ENCODE measurements at regions not wholly inside any gene's neighbourhood (a gene's known extent, or its start where the extent isn't known, plus 50 kb on each side); places are given as distances from the start of the nearest gene placed in this dataset.

DNA sequence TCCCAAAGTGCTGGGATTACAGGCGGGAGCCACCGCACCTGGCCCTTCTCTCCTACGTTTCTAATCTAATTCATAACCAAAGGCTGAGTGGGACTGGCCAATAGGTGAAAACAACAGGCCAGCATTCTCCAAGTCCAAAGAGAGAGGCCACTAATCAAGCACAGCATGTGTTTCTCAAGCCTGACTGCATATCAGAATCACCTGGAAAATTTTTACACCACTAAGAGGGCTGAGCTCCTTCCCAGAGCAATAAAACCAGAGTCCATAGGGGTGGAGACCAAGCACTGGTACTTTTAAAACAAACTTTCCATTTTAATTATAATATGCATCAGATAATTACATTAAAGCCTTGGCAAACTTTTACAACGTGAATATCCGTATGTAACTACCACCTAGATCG lies 254.4 kb downstream of the OPA1 start (continued):
- TF ChIP-seq, protein P1, sequence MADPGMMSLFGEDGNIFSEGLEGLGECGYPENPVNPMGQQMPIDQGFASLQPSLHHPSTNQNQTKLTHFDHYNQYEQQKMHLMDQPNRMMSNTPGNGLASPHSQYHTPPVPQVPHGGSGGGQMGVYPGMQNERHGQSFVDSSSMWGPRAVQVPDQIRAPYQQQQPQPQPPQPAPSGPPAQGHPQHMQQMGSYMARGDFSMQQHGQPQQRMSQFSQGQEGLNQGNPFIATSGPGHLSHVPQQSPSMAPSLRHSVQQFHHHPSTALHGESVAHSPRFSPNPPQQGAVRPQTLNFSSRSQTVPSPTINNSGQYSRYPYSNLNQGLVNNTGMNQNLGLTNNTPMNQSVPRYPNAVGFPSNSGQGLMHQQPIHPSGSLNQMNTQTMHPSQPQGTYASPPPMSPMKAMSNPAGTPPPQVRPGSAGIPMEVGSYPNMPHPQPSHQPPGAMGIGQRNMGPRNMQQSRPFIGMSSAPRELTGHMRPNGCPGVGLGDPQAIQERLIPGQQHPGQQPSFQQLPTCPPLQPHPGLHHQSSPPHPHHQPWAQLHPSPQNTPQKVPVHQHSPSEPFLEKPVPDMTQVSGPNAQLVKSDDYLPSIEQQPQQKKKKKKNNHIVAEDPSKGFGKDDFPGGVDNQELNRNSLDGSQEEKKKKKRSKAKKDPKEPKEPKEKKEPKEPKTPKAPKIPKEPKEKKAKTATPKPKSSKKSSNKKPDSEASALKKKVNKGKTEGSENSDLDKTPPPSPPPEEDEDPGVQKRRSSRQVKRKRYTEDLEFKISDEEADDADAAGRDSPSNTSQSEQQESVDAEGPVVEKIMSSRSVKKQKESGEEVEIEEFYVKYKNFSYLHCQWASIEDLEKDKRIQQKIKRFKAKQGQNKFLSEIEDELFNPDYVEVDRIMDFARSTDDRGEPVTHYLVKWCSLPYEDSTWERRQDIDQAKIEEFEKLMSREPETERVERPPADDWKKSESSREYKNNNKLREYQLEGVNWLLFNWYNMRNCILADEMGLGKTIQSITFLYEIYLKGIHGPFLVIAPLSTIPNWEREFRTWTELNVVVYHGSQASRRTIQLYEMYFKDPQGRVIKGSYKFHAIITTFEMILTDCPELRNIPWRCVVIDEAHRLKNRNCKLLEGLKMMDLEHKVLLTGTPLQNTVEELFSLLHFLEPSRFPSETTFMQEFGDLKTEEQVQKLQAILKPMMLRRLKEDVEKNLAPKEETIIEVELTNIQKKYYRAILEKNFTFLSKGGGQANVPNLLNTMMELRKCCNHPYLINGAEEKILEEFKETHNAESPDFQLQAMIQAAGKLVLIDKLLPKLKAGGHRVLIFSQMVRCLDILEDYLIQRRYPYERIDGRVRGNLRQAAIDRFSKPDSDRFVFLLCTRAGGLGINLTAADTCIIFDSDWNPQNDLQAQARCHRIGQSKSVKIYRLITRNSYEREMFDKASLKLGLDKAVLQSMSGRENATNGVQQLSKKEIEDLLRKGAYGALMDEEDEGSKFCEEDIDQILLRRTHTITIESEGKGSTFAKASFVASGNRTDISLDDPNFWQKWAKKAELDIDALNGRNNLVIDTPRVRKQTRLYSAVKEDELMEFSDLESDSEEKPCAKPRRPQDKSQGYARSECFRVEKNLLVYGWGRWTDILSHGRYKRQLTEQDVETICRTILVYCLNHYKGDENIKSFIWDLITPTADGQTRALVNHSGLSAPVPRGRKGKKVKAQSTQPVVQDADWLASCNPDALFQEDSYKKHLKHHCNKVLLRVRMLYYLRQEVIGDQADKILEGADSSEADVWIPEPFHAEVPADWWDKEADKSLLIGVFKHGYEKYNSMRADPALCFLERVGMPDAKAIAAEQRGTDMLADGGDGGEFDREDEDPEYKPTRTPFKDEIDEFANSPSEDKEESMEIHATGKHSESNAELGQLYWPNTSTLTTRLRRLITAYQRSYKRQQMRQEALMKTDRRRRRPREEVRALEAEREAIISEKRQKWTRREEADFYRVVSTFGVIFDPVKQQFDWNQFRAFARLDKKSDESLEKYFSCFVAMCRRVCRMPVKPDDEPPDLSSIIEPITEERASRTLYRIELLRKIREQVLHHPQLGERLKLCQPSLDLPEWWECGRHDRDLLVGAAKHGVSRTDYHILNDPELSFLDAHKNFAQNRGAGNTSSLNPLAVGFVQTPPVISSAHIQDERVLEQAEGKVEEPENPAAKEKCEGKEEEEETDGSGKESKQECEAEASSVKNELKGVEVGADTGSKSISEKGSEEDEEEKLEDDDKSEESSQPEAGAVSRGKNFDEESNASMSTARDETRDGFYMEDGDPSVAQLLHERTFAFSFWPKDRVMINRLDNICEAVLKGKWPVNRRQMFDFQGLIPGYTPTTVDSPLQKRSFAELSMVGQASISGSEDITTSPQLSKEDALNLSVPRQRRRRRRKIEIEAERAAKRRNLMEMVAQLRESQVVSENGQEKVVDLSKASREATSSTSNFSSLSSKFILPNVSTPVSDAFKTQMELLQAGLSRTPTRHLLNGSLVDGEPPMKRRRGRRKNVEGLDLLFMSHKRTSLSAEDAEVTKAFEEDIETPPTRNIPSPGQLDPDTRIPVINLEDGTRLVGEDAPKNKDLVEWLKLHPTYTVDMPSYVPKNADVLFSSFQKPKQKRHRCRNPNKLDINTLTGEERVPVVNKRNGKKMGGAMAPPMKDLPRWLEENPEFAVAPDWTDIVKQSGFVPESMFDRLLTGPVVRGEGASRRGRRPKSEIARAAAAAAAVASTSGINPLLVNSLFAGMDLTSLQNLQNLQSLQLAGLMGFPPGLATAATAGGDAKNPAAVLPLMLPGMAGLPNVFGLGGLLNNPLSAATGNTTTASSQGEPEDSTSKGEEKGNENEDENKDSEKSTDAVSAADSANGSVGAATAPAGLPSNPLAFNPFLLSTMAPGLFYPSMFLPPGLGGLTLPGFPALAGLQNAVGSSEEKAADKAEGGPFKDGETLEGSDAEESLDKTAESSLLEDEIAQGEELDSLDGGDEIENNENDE (IDR thresholded peaks at IDR 0.05; ENCODE audit: insufficient replicate concordance, low read length): no peak
- TF ChIP-seq SIRT6 (IDR thresholded peaks at IDR 0.05; ENCODE audit: low read length) (no peak), TEAD4 (IDR thresholded peaks at IDR 0.05; ENCODE audit: low read depth, low read length) (no peak), CTBP2 (IDR thresholded peaks at IDR 0.05; ENCODE audit: borderline replicate concordance, insufficient read depth, insufficient read length, low read length) (no peak), SRF (IDR thresholded peaks at IDR 0.05; ENCODE audit: low read depth, low read length) (no peak), NANOG (IDR thresholded peaks at IDR 0.05; ENCODE audit: insufficient read depth, low read depth, low read length, poor library complexity, severe bottlenecking) (no peak), JUND (IDR thresholded peaks at IDR 0.05; ENCODE audit: low read length) (no peak), CBX8 (IDR thresholded peaks at IDR 0.05; ENCODE audit: borderline replicate concordance, low read depth, low read length) (no peak), KDM5A (IDR thresholded peaks at IDR 0.05; ENCODE audit: low read length) (no peak), HDAC2 (IDR thresholded peaks at IDR 0.05; ENCODE audit: borderline replicate concordance in 1 of 2, low read depth in 2 of 2, low read length in 2 of 2) (no peak)

Data from H1 (cell line).